Spleen (tissue), 11 donors: ENCODE measurements at regions not wholly inside any gene's neighbourhood (a gene's known extent, or its start where the extent isn't known, plus 50 kb on each side); places are given as distances from the start of the nearest gene placed in this dataset.

Source experiments
- DNase-seq: peaks from one replicate; pipeline ENCODE4 v3.0.0-alpha.2; 2020
- H3K27ac ChIP-seq, 8 donors: fragments of 200-600 bp; sonication (generic) in 7 of 8; 1 replicate in 4 of 8; 2 replicates in 4 of 8; pipeline versions ENCODE4 v1.5.0 to v1.8.0; 2016 to 2021; ENCODE audit warnings: inconsistent platforms in 4 of 8, mild to moderate bottlenecking in 4 of 8, moderate library complexity in 1 of 8
- H3K27me3 ChIP-seq, 7 donors: fragments of 200-600 bp; sonication (generic) in 6 of 7; replicated peaks in 1 of 7; 1 replicate in 4 of 7; 2 replicates in 3 of 7; pipeline versions ENCODE4 v1.5.0 to v1.8.0; 2016 to 2021; ENCODE audit warnings: inconsistent platforms in 3 of 7, mild to moderate bottlenecking in 1 of 7
- H3K36me3 ChIP-seq, 6 donors: fragments of 200-600 bp; sonication (generic) in 5 of 6; 1 replicate in 4 of 6; 2 replicates in 2 of 6; pipeline versions ENCODE4 v1.5.0 to v1.8.0; 2016 to 2021; ENCODE audit warnings: inconsistent platforms in 2 of 6
- H3K4me1 ChIP-seq, 6 donors: fragments of 200-600 bp; sonication (generic) in 5 of 6; 1 replicate in 3 of 6; 2 replicates in 3 of 6; pipeline versions ENCODE4 v1.5.0 to v1.8.0; 2016 to 2021; ENCODE audit warnings: inconsistent platforms in 3 of 6
- H3K4me3 ChIP-seq, 8 donors: fragments of 200-600 bp; sonication (generic) in 7 of 8; 1 replicate in 4 of 8; 2 replicates in 4 of 8; pipeline versions ENCODE4 v1.5.0 to v1.8.0; 2016 to 2021; ENCODE audit warnings: inconsistent platforms in 4 of 8, mild to moderate bottlenecking in 4 of 8, moderate library complexity in 2 of 8
- H3K9me3 ChIP-seq, 8 donors: fragments of 200-600 bp; sonication (generic) in 7 of 8; 1 replicate in 4 of 8; 2 replicates in 4 of 8; pipeline versions ENCODE4 v1.5.0 to v1.8.0; 2016 to 2021; ENCODE audit warnings: inconsistent platforms in 4 of 8
- CTCF ChIP-seq, 11 experiments: fragments of 200-600 bp in 7 of 11; fragments of 450-650 bp in 4 of 11; sonication (generic) in 4 of 11; IDR thresholded peaks in 8 of 11; conservative IDR thresholded peaks in 3 of 11; 1 replicate in 7 of 11; 2 replicates in 4 of 11; pipeline versions ENCODE4 v1.4.0 to v1.8.0; 2016 to 2021; ENCODE audit warnings: antibody characterized with exemption in 11 of 11, inconsistent platforms in 4 of 11, mild to moderate bottlenecking in 1 of 11
- POLR2A ChIP-seq, 3 donors: fragments of 450-650 bp; IDR thresholded peaks; one replicate each; pipeline ENCODE4 v1.5.1; 2017; ENCODE audit warnings: antibody characterized with exemption in 3 of 3, mild to moderate bottlenecking in 1 of 3
- POLR2AphosphoS5 ChIP-seq, 3 donors: sonication (generic); formaldehyde crosslinking; IDR thresholded peaks; one replicate each; pipeline ENCODE4 v1.5.1; 2017; ENCODE audit warnings: antibody characterized with exemption in 3 of 3
- WGBS, 5 donors: extraction: QIAGEN DNeasy Blood & Tissue Kit in 3 of 5; methylation state at CpG; one replicate each; pipeline versions ENCODE4 v1.1.5 to v1.1.7; 2013 to 2018; 5-methylcytosine and 5-hydroxymethylcytosine counted together
- intact Hi-C: fragments of 100-400 bp; cut with DNase I; formaldehyde crosslinking; loops from one replicate; pipeline ENCODE4 v1.15.0; 2023; ENCODE audit warnings: low total_unique reads
- donor health status: healthy with polysubstance abuse.
- donor health status: DM: no; HTN: no; CAD: no; lungs with moderate emphysema.
- donor health status: DM: no; HTN: no; CAD: no.
- donor health status: Bipolar disorder and iron deficiency.
- donor health status: healthy.
- donor health status: DM: no; HTN: no; CAD: no.
- donor health status: DM: yes; HTN: yes; CAD: no.

- no peak overlapping the region for H3K27ac ChIP-seq
- no peaks in the 10 kb centered on the region for H3K27me3 ChIP-seq
- H3K4me1 ChIP-seq, result no peaks in the 10 kb centered on the region
- H3K9me3 ChIP-seq, result no peaks in the 10 kb centered on the region
- DNase-seq, result no peak
- intact Hi-C loops, result loop anchor here (10.0 kb wide), 1 partner anchor 1559 kb away; no protein-coding TSS in a partner anchor
- H3K36me3 ChIP-seq, result no peaks in the 10 kb centered on the region
- 55 to 66% (median 61%) methylated on average over 7 of the region's 7 CpGs for WGBS, 5 donors
- H3K4me3 ChIP-seq, result no peak overlapping the region
- TF ChIP-seq CTCF (IDR thresholded peaks at IDR 0.05 in 8 of 11, conservative IDR thresholded peaks at IDR 0.05 in 3 of 11) (no peak), POLR2AphosphoS5 (IDR thresholded peaks at IDR 0.05) (no peak), POLR2A (IDR thresholded peaks at IDR 0.05) (no peak)
These were observed 297.4 kb downstream of the THBS2 start for GRCh38 chr6:168956141-168956838.

- peaks cover 0 to 12% (median 0%) of the 10 kb centered on the region in 7 donors for H3K27me3 ChIP-seq
- H3K4me1 ChIP-seq, result no peaks in the 10 kb centered on the region
- intact Hi-C loops, result loop anchor here (10.0 kb wide), 1 partner anchor 1561 kb away; no protein-coding TSS in a partner anchor
- no peak for TF ChIP-seq POLR2A (IDR thresholded peaks at IDR 0.05)
- no peak for TF ChIP-seq POLR2AphosphoS5 (IDR thresholded peaks at IDR 0.05)
- TF ChIP-seq CTCF (IDR thresholded peaks at IDR 0.05 in 8 of 11, conservative IDR thresholded peaks at IDR 0.05 in 3 of 11), result no peak
- no peak for DNase-seq
- no peak overlapping the region for H3K4me3 ChIP-seq
- no peaks in the 10 kb centered on the region for H3K36me3 ChIP-seq
- 86 to 95% (median 89%) methylated on average over 6 of the region's 6 CpGs for WGBS, 5 donors
- H3K9me3 ChIP-seq, result no peaks in the 10 kb centered on the region
- no peak overlapping the region for H3K27ac ChIP-seq
These were observed 300.2 kb downstream of the THBS2 start for GRCh38 chr6:168953461-168953860.

GRCh38 chr6:168951217-168951616 is 302.4 kb downstream of the THBS2 start:
- H3K4me1 ChIP-seq, result no peaks in the 10 kb centered on the region
- H3K36me3 ChIP-seq, result no peaks in the 10 kb centered on the region
- TF ChIP-seq POLR2A (IDR thresholded peaks at IDR 0.05), result no peak
- no peak for TF ChIP-seq POLR2AphosphoS5 (IDR thresholded peaks at IDR 0.05)
- TF ChIP-seq CTCF (IDR thresholded peaks at IDR 0.05 in 8 of 11, conservative IDR thresholded peaks at IDR 0.05 in 3 of 11), result no peak
- H3K27me3 ChIP-seq, result peaks cover 0 to 14% (median 0%) of the 10 kb centered on the region in 7 donors
- 78 to 85% (median 85%) methylated on average over 12 of the region's 12 CpGs for WGBS, 5 donors
- no peak overlapping the region for H3K4me3 ChIP-seq
- intact Hi-C loops, result loop anchor here (10.0 kb wide), 1 partner anchor 1564 kb away; no protein-coding TSS in a partner anchor
- no peak for DNase-seq
- H3K27ac ChIP-seq, result peak overlapping the region in 1 of 8 donors; percentile 33
- H3K9me3 ChIP-seq, result no peaks in the 10 kb centered on the region

- H3K36me3 ChIP-seq, result no peaks in the 10 kb centered on the region
- intact Hi-C loops, result loop anchor here (10.0 kb wide), 1 partner anchor 1564 kb away; no protein-coding TSS in a partner anchor
- peaks cover 0 to 14% (median 0%) of the 10 kb centered on the region in 7 donors for H3K27me3 ChIP-seq
- DNase-seq, result no peak
- 71 to 90% (median 87%) methylated on average over 14 of the region's 14 CpGs for WGBS, 5 donors
- H3K4me1 ChIP-seq, result no peaks in the 10 kb centered on the region
- H3K9me3 ChIP-seq, result no peaks in the 10 kb centered on the region
- H3K27ac ChIP-seq, result peak overlapping the region in 1 of 8 donors; percentile 33
- no peak overlapping the region for H3K4me3 ChIP-seq
- no peak for TF ChIP-seq CTCF (IDR thresholded peaks at IDR 0.05 in 8 of 11, conservative IDR thresholded peaks at IDR 0.05 in 3 of 11)
- TF ChIP-seq POLR2AphosphoS5 (IDR thresholded peaks at IDR 0.05), result no peak
- no peak for TF ChIP-seq POLR2A (IDR thresholded peaks at IDR 0.05)
These were observed 302.8 kb downstream of the THBS2 start for GRCh38 chr6:168950858-168951214.
